MV-4-11 (cell line): ENCODE measurements at regions not wholly inside any gene's neighbourhood (a gene's known extent, or its start where the extent isn't known, plus 50 kb on each side); places are given as distances from the start of the nearest gene placed in this dataset.

Experiments
- DNase-seq: peaks from one replicate; lab custom pipeline; 2025; lab: John Stamatoyannopoulos, UW

GRCh38 chr15:62469478-62469873, 304.4 kb upstream of the C2CD4B start:
- DNase-seq, result no peak

GRCh38 chr15:62469874-62470688, 305.0 kb upstream of the C2CD4B start:
- DNase-seq, result no peak

GRCh38 chr15:62472616-62473299, 307.7 kb upstream of the C2CD4B start:
- DNase-seq, result no peak

DNA sequence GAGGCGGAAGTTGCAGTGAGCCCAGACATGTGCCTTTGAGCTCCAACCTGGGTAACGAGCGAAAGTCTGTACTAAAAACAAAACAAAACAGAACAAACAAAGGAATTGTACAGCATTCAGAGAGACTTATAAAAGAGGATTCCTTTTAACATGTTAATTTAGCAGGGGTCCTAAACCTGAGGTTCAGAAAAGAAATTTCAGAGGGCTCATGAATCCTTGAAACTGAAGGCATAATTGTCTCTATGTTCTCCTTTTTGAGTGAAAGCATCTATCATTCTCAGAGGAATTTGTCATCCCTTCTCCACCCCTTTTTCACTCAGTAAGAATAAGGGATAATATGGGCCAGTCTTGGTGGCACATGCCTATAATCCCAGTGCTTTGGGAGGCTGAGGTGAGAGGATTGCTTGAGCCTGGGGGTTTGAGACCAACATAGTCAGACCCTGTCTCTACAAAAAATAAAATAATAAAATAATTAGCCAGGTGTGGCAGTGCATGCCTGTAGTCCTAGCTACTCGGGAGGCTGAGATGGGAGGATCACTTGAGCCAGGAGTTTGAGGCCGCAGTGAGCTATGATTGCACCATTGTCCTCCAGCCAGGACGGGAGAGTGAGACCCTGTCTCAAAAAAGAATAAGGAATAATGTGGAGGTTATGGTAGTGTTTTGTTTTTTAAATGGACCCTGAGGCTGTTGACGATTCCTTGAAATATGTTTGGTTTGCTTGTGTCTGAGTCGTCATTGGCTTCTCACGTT, 309.1 kb upstream of the C2CD4B start:
- DNase-seq, result no peak

GRCh38 chr15:62474771-62475124, 309.7 kb upstream of the C2CD4B start:
- DNase-seq, result no peak

- DNase-seq, result no peak
Observed at GRCh38 chr15:62475591-62475990, 310.5 kb upstream of the C2CD4B start.

DNA sequence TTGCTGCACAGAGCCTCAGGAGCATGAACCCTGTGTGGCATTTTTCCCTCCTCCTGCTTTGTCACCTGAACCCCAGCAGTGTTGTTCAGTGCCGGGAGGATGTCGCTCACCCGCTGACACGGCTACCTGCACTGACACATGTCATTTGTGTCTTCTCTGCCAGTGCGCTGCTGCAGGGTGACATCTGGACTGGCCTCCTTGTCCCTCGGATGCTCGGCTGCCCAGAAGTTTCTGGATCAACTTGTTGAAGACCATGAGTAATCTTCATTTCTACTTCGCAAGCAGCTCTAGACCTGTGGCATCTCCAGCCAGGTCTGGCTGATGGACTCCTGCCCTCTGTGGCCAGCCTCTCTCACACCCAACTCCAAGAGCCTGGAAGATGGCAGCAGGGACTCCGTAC, 311.1 kb upstream of the C2CD4B start:
- no peak for DNase-seq

GRCh38 chr15:62477929-62478328, 312.8 kb upstream of the C2CD4B start:
- no peak for DNase-seq

- DNase-seq, result peak; percentile 10
Observed at GRCh38 chr15:62482785-62483429, 317.8 kb upstream of the C2CD4B start.

GRCh38 chr15:62483814-62484213, 318.7 kb upstream of the C2CD4B start:
- DNase-seq, result no peak

- DNase-seq, result no peak
Observed at GRCh38 chr15:62485170-62485720, 320.2 kb upstream of the C2CD4B start.

- no peak for DNase-seq
Observed at GRCh38 chr15:62486041-62486440, 321.0 kb upstream of the C2CD4B start.

DNA sequence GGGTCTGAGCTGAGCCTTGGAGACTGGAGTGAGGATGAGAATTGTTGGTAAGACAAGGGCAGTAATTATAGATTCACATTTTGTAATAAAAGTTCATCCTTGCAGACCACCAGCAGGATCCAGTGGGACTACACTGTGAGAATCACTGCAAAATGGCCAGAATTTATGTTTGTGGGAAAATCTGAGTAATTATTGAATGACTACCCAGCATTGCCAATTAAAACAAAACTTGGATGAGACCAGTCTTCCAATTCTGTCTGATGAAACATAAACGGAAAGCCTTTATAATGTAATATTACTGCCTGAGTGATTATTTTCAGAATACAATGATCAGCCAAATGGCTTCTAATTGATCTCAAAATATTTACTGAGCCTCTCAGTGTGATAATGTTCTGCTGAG, 323.3 kb upstream of the C2CD4B start:
- DNase-seq, result no peak

GRCh38 chr15:62491642-62492041, 326.6 kb upstream of the C2CD4B start:
- DNase-seq, result no peak

GRCh38 chr15:62492900-62493299, 327.8 kb upstream of the C2CD4B start:
- DNase-seq, result no peak

GRCh38 chr15:62494197-62494596, 329.1 kb upstream of the C2CD4B start:
- no peak for DNase-seq

DNA sequence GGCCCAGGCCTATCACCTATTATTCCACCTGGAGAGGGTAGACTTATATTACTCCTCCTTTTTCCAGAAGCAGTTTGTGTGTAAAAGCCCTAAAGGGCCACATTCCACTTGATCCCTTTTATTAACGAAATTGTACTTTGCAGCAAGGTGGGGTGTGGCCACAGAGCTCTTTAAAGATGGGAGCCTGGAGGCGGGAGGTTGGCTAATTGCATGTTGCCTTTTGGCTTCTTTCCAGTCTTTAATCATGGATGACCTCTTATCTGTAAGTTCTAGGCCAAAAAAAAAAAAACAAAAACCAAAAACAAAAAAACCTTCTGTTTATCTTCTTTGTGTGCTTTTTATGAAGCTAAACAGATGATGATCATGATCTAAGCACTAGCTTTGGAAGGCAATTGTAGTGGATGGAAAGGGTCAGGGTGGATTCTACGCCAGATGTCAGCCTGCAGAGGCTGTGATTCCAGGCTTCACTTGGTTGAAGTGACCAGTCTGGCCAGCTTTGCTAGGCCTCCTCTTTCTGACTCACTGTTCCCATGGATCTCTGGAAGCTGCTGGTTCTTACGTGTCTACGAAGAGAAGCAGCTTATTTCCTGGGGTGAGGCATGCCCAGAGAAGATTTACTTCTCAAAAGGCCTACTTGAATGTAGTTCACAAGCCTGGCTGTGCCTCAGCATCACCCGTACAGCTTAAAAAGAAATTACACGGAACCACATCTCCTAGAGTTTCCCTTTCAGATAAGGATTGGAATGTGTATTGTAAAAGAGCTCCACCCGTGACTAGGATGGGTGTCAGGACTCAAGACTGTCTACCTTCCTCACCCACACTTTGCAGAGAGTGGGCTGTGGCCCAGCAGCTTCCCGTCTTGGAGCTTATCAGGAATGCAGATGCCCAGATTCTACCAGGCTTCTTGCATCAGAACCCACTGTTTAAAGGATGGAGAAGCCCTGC, 330.9 kb upstream of the C2CD4B start:
- DNase-seq, result no peak

DNA sequence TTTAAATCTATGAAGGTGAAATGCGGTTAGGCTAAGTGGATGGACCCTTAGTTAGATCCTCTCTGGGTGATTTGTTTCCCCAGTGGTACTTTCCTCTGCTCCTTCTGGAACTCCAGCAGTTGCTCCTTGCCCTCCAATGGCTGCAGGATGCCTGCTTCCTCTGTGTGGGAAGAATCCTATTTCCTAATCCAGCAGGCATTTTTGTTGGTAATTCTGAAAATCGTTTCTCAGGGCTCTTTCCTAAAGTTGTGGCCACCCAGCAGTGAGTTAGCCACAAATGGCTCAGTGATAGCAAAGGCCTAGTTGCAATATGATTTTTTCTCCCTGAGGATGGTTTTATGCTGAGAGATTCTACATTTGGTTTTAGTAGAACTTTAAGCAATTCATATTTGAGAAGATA, 332.3 kb upstream of the C2CD4B start:
- no peak for DNase-seq

DNA sequence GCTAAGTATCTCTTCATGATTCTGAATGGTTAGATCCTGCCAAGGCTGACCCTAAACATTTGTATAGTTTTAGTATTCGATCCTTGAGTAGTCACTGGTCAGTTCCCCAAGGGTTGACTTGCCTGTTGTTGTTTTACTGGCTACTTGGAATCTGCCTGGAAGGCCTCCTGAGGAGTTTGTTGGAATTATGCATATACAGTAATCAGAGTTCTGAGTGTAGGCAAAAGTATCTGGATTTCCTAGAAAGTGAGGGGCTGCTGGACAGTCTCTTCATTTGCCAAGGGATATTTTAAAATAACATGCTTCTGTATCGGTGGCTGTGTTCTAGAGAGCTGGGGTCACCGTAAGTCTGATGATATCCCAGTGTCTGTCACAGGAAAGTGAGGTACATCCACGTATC, 333.2 kb upstream of the C2CD4B start:
- no peak for DNase-seq

DNA sequence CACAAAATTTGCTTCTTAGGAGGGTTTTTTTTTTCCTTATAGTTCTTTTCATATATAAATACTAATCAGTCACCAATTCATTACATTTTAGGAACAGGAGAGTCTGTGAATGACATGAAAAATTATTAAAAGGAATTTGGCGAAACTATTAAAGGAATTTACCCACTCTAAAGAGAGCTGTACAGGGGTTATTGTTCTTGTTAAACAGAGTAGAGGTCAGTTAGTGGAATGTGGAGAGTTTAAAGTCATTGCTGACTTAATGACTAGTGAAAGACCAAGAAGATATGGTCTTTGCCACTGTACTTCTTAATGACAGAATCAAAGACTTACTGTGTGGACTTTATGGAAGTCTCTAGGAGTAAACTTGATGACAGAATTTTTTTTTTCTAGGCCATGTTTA, 333.6 kb upstream of the C2CD4B start:
- no peak for DNase-seq

DNA sequence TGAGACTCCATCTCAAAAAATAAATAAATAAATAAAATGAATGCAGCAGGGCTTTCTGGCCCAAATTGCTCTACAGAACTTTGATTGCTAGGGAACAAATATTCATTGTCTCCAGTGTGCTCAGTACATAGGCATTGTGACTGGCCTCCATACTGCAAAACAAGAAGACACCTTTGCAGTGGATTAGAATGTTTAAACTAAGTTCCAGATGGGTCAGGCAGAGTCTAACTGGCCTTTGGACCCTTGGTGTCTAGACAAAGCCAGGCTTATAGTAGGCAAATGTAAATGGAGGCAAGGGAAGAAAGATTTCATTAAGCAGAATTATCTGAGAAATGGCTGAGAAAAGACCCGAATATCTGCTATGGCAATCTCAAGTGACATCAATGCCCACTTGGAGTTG, 335.2 kb upstream of the C2CD4B start:
- DNase-seq, result no peak
